ENCODE measurements at regions not wholly inside any gene's neighbourhood (a gene's known extent, or its start where the extent isn't known, plus 50 kb on each side); places are given as distances from the start of the nearest gene placed in this dataset.

GRCh38 chr1:34359411-34359810, 182.7 kb downstream of the C1orf94 start:
- DNase-seq (ENCODE audit: insufficient read length, low spot score) (no peak), FAIRE-seq (no peak)
- no peak for TF ChIP-seq CTCF (IDR thresholded peaks at IDR 0.05; ENCODE audit: insufficient read depth, missing control alignments)

GRCh38 chr1:34360574-34360973, 183.9 kb downstream of the C1orf94 start:
- no peak for TF ChIP-seq CTCF (IDR thresholded peaks at IDR 0.05; ENCODE audit: insufficient read depth, missing control alignments)
- FAIRE-seq = no peak
- DNase-seq (ENCODE audit: insufficient read length, low spot score) = no peak

- DNase-seq (ENCODE audit: insufficient read length, low spot score) (no peak), FAIRE-seq (no peak)
- no peak for TF ChIP-seq CTCF (IDR thresholded peaks at IDR 0.05; ENCODE audit: insufficient read depth, missing control alignments)
Measured at GRCh38 chr1:34361121-34361520, 184.4 kb downstream of the C1orf94 start.

- no peak for DNase-seq (ENCODE audit: insufficient read length, low spot score)
- no peak for FAIRE-seq
- no peak for TF ChIP-seq CTCF (IDR thresholded peaks at IDR 0.05; ENCODE audit: insufficient read depth, missing control alignments)
Measured at GRCh38 chr1:34361781-34362357, 185.2 kb downstream of the C1orf94 start.

- DNase-seq (ENCODE audit: insufficient read length, low spot score) (no peak), FAIRE-seq (no peak)
- TF ChIP-seq CTCF (IDR thresholded peaks at IDR 0.05; ENCODE audit: insufficient read depth, missing control alignments) = no peak
Measured at GRCh38 chr1:34362949-34363348, 186.2 kb downstream of the C1orf94 start.

DNA sequence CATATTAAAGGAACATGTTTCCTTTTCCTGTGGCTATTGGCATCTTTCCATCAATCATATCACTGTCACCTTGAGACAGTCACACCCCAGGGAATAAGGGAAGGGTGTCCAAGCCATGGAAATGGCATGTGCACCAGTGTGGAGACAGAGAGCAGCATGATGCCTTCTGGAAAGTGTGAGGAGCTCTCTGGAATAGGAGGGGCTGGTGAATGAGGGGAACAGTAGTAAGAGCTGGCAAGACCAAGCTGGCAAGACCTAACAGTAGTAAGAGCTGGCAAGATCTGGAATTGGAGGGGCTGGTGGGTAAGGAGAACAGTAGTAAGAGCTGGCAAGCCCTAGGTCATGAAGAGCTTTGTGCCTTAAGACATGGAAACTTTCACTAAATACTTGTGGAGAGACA, 186.7 kb downstream of the C1orf94 start:
- no peak for TF ChIP-seq CTCF (IDR thresholded peaks at IDR 0.05; ENCODE audit: insufficient read depth, missing control alignments)
- FAIRE-seq (no peak), DNase-seq (ENCODE audit: insufficient read length, low spot score) (no peak)

- DNase-seq (ENCODE audit: insufficient read length, low spot score) = no peak
- no peak for FAIRE-seq
- TF ChIP-seq CTCF (IDR thresholded peaks at IDR 0.05; ENCODE audit: insufficient read depth, missing control alignments) = no peak
Measured at GRCh38 chr1:34363915-34364314, 187.2 kb downstream of the C1orf94 start.
